WTC11 (cell line): ENCODE measurements at regions not wholly inside any gene's neighbourhood (a gene's known extent, or its start where the extent isn't known, plus 50 kb on each side); places are given as distances from the start of the nearest gene placed in this dataset.
A peak's percentile ranks its signal among the peaks of the same experiment; 100 is the strongest.
"Not testable (repeated sequence)": the region's sequence is repeated elsewhere in the genome, so short reads cannot be mapped to it uniquely, and the experiment has no call there.

Experiments used
- ATAC-seq: fragments of 200-7000 bp; cut with Tn5 transposase; 2 replicates; pipeline ENCODE4 v1.10.0; 2021; ENCODE audit warnings: mild to moderate bottlenecking, moderate library complexity
- CTCF ChIA-PET: fragments of 300-600 bp; sonication (Branson Sonifier 250); formaldehyde crosslinking; loops from one replicate; lab custom pipeline; 2021; ENCODE audit warnings: antibody characterized with exemption; lab: Charles Lee
- POLR2A ChIA-PET: fragments of 350-600 bp; sonication (Branson Sonifier 250); formaldehyde crosslinking; loops from one replicate; lab custom pipeline; 2021; ENCODE audit warnings: antibody characterized with exemption; lab: Charles Lee
- DNase-seq: peaks from one replicate; pipeline ENCODE4 v3.0.0; 2021; ENCODE audit warnings: low spot score
- H3K27ac Mint-ChIP-seq: 2 replicates; pipeline ENCODE4 v1.8.0; 2021; ENCODE audit warnings: mixed read lengths
- H3K27me3 Mint-ChIP-seq: 2 replicates; pipeline ENCODE4 v1.8.0; 2021; ENCODE audit warnings: low read depth, mild to moderate bottlenecking, moderate library complexity, mixed read lengths
- H3K36me3 Mint-ChIP-seq: 2 replicates; pipeline ENCODE4 v1.8.0; 2021; ENCODE audit warnings: mixed read lengths
- H3K4me1 Mint-ChIP-seq: 2 replicates; pipeline ENCODE4 v1.8.0; 2022; ENCODE audit warnings: mixed read lengths
- H3K4me3 Mint-ChIP-seq: 2 replicates; pipeline ENCODE4 v1.8.0; 2021; ENCODE audit warnings: mild to moderate bottlenecking, moderate library complexity, mixed read lengths
- H3K9me3 Mint-ChIP-seq: 2 replicates; pipeline ENCODE4 v1.8.0; 2021; ENCODE audit warnings: mixed read lengths
- FOXJ3 ChIP-seq: sonication (generic); formaldehyde crosslinking; IDR thresholded peaks from 2 replicates; pipeline ENCODE4 v1.9.0; 2021; ENCODE audit warnings: missing genetic modification reagents, mild to moderate bottlenecking, borderline replicate concordance
- GABPB1 ChIP-seq: sonication (generic); formaldehyde crosslinking; IDR thresholded peaks from 2 replicates; pipeline ENCODE4 v1.8.1; 2023; ENCODE audit warnings: mild to moderate bottlenecking, missing genetic modification reagents
- NFE2L1 ChIP-seq: sonication (generic); formaldehyde crosslinking; IDR thresholded peaks from 2 replicates; pipeline ENCODE4 v1.8.1; 2023; ENCODE audit warnings: missing genetic modification reagents
- ZNF281 ChIP-seq: sonication (generic); formaldehyde crosslinking; IDR thresholded peaks from 2 replicates; pipeline ENCODE4 v1.8.0; 2023; ENCODE audit warnings: mild to moderate bottlenecking, missing genetic modification reagents
- TF ChIP-seq, protein P1 (sequence below): sonication (generic); formaldehyde crosslinking; IDR thresholded peaks from 2 replicates; pipeline ENCODE4 v1.8.1; 2023; ENCODE audit warnings: mild to moderate bottlenecking, missing genetic modification reagents, borderline replicate concordance
- TF ChIP-seq, protein P2 (sequence below): fragments of 200-600 bp; IDR thresholded peaks from 2 replicates; pipeline ENCODE4 v1.8.0; 2022; ENCODE audit warnings: antibody characterized with exemption

DNA sequence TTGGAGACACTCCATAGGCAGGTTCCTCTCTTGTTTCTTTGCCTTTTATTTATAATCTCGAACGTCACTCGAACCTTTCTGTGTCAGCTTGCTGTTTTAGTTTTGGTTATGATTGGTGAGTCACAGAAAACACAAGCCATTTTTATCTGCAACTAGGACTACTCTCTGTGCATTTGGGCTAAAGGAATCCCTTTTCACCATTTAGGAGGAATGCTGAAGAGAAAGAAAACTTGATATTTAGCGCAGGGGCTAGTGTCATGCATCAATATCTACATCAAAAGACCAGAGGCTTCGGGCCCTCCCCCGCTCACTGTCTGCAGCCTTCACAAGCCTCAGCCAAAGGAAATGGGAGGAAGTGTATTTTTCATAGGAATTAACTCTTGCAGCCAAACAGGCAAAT, 507.8 kb upstream of the CITED2 start (continued):
- TF ChIP-seq, protein P1, sequence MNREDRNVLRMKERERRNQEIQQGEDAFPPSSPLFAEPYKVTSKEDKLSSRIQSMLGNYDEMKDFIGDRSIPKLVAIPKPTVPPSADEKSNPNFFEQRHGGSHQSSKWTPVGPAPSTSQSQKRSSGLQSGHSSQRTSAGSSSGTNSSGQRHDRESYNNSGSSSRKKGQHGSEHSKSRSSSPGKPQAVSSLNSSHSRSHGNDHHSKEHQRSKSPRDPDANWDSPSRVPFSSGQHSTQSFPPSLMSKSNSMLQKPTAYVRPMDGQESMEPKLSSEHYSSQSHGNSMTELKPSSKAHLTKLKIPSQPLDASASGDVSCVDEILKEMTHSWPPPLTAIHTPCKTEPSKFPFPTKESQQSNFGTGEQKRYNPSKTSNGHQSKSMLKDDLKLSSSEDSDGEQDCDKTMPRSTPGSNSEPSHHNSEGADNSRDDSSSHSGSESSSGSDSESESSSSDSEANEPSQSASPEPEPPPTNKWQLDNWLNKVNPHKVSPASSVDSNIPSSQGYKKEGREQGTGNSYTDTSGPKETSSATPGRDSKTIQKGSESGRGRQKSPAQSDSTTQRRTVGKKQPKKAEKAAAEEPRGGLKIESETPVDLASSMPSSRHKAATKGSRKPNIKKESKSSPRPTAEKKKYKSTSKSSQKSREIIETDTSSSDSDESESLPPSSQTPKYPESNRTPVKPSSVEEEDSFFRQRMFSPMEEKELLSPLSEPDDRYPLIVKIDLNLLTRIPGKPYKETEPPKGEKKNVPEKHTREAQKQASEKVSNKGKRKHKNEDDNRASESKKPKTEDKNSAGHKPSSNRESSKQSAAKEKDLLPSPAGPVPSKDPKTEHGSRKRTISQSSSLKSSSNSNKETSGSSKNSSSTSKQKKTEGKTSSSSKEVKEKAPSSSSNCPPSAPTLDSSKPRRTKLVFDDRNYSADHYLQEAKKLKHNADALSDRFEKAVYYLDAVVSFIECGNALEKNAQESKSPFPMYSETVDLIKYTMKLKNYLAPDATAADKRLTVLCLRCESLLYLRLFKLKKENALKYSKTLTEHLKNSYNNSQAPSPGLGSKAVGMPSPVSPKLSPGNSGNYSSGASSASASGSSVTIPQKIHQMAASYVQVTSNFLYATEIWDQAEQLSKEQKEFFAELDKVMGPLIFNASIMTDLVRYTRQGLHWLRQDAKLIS (CRISPR knock-in tag): no peak
- TF ChIP-seq NFE2L1 (CRISPR knock-in tag): no peak

- Mint-ChIP-seq H3K9me3 (0 out of 2 replicates have a peak, but pooled peaks cover 3% of the 10 kb centered on the region), H3K27ac (peak overlapping the region; percentile 69), H3K36me3 (no peaks in the 10 kb centered on the region), H3K27me3 (no peaks in the 10 kb centered on the region), H3K4me1 (peaks cover 62% of the 10 kb centered on the region), H3K4me3 (peak overlapping the region; percentile 28; the same call in 1 of the 2 replicates)
- ATAC-seq (peak; percentile 84), DNase-seq (peak; percentile 22)
- TF ChIP-seq, protein P2, sequence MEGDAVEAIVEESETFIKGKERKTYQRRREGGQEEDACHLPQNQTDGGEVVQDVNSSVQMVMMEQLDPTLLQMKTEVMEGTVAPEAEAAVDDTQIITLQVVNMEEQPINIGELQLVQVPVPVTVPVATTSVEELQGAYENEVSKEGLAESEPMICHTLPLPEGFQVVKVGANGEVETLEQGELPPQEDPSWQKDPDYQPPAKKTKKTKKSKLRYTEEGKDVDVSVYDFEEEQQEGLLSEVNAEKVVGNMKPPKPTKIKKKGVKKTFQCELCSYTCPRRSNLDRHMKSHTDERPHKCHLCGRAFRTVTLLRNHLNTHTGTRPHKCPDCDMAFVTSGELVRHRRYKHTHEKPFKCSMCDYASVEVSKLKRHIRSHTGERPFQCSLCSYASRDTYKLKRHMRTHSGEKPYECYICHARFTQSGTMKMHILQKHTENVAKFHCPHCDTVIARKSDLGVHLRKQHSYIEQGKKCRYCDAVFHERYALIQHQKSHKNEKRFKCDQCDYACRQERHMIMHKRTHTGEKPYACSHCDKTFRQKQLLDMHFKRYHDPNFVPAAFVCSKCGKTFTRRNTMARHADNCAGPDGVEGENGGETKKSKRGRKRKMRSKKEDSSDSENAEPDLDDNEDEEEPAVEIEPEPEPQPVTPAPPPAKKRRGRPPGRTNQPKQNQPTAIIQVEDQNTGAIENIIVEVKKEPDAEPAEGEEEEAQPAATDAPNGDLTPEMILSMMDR: peak; percentile 36; the same call in 1 of the 2 replicates
- no peak for TF ChIP-seq NFE2L1 (CRISPR knock-in tag)
- ChIA-PET CTCF (interaction anchor here (0.6 to 1.5 kb wide), 4 partner anchors 15 to 561 kb away, joined by 3 to 5 read pairs (median 3); no protein-coding TSS in a partner anchor), POLR2A (no interaction called here)
Measured at GRCh38 chr6:139881728-139882211, 507.3 kb upstream of the CITED2 start.

- DNase-seq (no peak), ATAC-seq (no peak)
- Mint-ChIP-seq H3K27me3 (no peaks in the 10 kb centered on the region), H3K36me3 (no peaks in the 10 kb centered on the region), H3K9me3 (0 out of 2 replicates have a peak, but pooled peaks cover 3% of the 10 kb centered on the region), H3K4me1 (peaks cover 57% of the 10 kb centered on the region), H3K27ac (no peak overlapping the region), H3K4me3 (no peak overlapping the region)
- ChIA-PET POLR2A (interaction anchor here (0.7 kb wide), 1 partner anchor 169 kb away, joined by 3 read pairs; no protein-coding TSS in a partner anchor), CTCF (interaction anchor here (0.6 to 1.5 kb wide), 3 partner anchors 15 to 562 kb away, joined by 3 to 5 read pairs (median 3); no protein-coding TSS in a partner anchor)
- TF ChIP-seq FOXJ3: no peak
Measured at GRCh38 chr6:139881236-139881635, 506.8 kb upstream of the CITED2 start.

GRCh38 chr6:139879823-139880356, 505.4 kb upstream of the CITED2 start:
- no peaks in the 10 kb centered on the region for H3K27me3 Mint-ChIP-seq
- ATAC-seq: no peak
- no peak for TF ChIP-seq ZNF281 (CRISPR knock-in tag)
- peak; percentile 53; the same call in 1 of the 2 replicates for TF ChIP-seq GABPB1 (CRISPR knock-in tag)
- 0 out of 2 replicates have a peak, but pooled peaks cover 3% of the 10 kb centered on the region for H3K9me3 Mint-ChIP-seq
- CTCF ChIA-PET: no interaction called here
- no peak overlapping the region for H3K4me3 Mint-ChIP-seq
- H3K36me3 Mint-ChIP-seq: no peaks in the 10 kb centered on the region
- DNase-seq: no peak
- H3K27ac Mint-ChIP-seq: no peak overlapping the region
- POLR2A ChIA-PET: no interaction called here
- H3K4me1 Mint-ChIP-seq: peaks cover 46% of the 10 kb centered on the region

DNA sequence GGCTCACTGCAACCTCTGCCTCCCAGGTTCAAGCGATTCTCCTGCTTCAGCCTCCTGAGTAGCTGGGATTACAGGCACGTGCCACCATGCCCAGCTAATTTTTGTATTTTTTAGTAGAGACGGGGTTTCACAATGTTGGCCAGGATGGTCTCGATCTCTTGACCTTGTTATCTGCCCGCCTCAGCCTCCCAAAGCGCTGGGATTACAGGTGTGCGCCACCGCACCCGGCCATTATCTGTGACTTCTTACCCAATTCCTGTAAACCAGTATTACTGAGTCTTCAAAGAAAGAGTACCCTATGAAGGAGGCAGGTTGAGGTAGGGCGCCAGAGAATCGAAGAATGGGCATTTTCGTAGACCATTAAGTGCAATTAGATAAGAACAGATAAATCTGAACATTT, 504.8 kb upstream of the CITED2 start:
- H3K4me3 Mint-ChIP-seq: not testable (repeated sequence)

More for the DNA sequence above, 504.8 kb upstream of the CITED2 start:
- H3K36me3 Mint-ChIP-seq, H3K27me3 Mint-ChIP-seq, ATAC-seq, H3K27ac Mint-ChIP-seq, POLR2A ChIA-PET, CTCF ChIA-PET, DNase-seq, H3K9me3 Mint-ChIP-seq: not testable (repeated sequence)
- H3K4me1 Mint-ChIP-seq: peaks cover 40% of the 10 kb centered on the region
